Erythroblast (primary cell): ENCODE measurements at regions not wholly inside any gene's neighbourhood (a gene's known extent, or its start where the extent isn't known, plus 50 kb on each side); places are given as distances from the start of the nearest gene placed in this dataset.

ENCODE experiments used
- GATA1 ChIP-seq: IDR thresholded peaks from 2 replicates; pipeline ENCODE4 v1.6.1; 2011; ENCODE audit warnings: low read depth, mild to moderate bottlenecking, control low read depth, low read length, moderate library complexity
- POLR2A ChIP-seq: IDR thresholded peaks from 2 replicates; pipeline ENCODE4 v1.6.1; 2011; ENCODE audit warnings: mild to moderate bottlenecking, low read length

- TF ChIP-seq POLR2A (no peak), GATA1 (no peak)
Observed at GRCh38 chr14:43541356-43541755, 965.7 kb downstream of the FSCB start.
